GM18909 (cell line): ENCODE measurements at regions not wholly inside any gene's neighbourhood (a gene's known extent, or its start where the extent isn't known, plus 50 kb on each side); places are given as distances from the start of the nearest gene placed in this dataset.
"Not testable (repeated sequence)": the region's sequence is repeated elsewhere in the genome, so short reads cannot be mapped to it uniquely, and the experiment has no call there.

Source experiments
- ATAC-seq: cut with Tn5 transposase; IDR thresholded peaks from one replicate; pipeline ENCODE4 v1.9.1; 2021; ENCODE audit warnings: mild to moderate bottlenecking; ENCODE audit not compliant: unreplicated experiment, poor library complexity

- no peak for ATAC-seq
These were observed 59.7 kb upstream of the EDA2R start for GRCh38 chrX:66698273-66699204.

DNA sequence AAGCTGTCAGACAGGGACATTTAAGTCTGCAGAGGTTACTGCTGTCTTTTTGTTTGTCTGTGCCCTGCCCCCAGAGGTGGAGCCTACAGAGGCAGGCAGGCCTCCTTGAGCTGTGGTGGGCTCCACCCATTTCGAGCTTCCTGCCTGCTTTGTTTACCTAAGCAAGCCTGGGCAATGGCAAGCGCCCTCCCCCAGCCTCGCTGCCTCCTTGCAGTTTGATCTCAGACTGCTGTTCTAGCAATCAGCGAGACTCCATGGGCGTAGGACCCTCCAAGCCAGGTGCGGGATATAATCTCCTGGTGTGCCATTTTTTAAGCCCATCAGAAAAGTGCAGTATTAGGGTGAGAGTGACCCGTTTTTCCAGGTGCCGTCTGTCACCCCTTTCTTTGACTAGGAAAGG lies 53.6 kb upstream of the EDA2R start:
- ATAC-seq = not testable (repeated sequence)
